GM12892 (cell line): ENCODE measurements at regions not wholly inside any gene's neighbourhood (a gene's known extent, or its start where the extent isn't known, plus 50 kb on each side); places are given as distances from the start of the nearest gene placed in this dataset.

Source experiments
- POLR2A ChIP-seq: IDR thresholded peaks from 2 replicates; pipeline ENCODE4 v1.6.1; 2011; ENCODE audit warnings: low read depth, low read length, control low read depth
- POLR2AphosphoS5 ChIP-seq: IDR thresholded peaks from 2 replicates; pipeline ENCODE4 v1.6.1; 2011; ENCODE audit warnings: low read depth, low read length, control low read depth

- TF ChIP-seq POLR2AphosphoS5 (no peak), POLR2A (no peak)
Measured at GRCh38 chr17:77521076-77521475, 380.3 kb downstream of the SEC14L1 start.
